A673 (cell line): ENCODE measurements at regions not wholly inside any gene's neighbourhood (a gene's known extent, or its start where the extent isn't known, plus 50 kb on each side); places are given as distances from the start of the nearest gene placed in this dataset.

ENCODE experiments used
- BruUV-seq: library from RNA; stranded (reverse); fragments of 400-500 nt; replicated peaks from 2 replicates; lab custom pipeline; 2021; lab: Mats Ljungman, UMichigan
- CTCF ChIA-PET: fragments of 300-600 bp; sonication (Branson Sonifier 250); formaldehyde crosslinking; loops from one replicate; lab custom pipeline; 2022; ENCODE audit warnings: antibody characterized with exemption; lab: Charles Lee
- POLR2A ChIA-PET: fragments of 300-600 bp; sonication (Branson Sonifier 250); formaldehyde crosslinking; loops from one replicate; lab custom pipeline; 2022; ENCODE audit warnings: antibody characterized with exemption; ENCODE audit not compliant: low non-redundant PET; lab: Charles Lee
- DNase-seq: peaks from one replicate; pipeline ENCODE4 v3.0.0-alpha.2; 2015; ENCODE audit warnings: low spot score
- H3K27ac ChIP-seq: fragments of 200-600 bp; sonication (generic); 2 replicates; pipeline ENCODE4 v1.5.1; 2016; ENCODE audit warnings: mixed run types, low read depth, mild to moderate bottlenecking, mixed read lengths, antibody characterized with exemption, low read length; ENCODE audit not compliant: poor library complexity, severe bottlenecking
- H3K27me3 ChIP-seq: fragments of 200-600 bp; sonication (generic); replicated peaks from 2 replicates; pipeline ENCODE4 v1.6.1; 2017; ENCODE audit warnings: mixed run types, low read depth, mild to moderate bottlenecking, mixed read lengths, antibody characterized with exemption, low read length; ENCODE audit not compliant: insufficient read depth, poor library complexity
- H3K36me3 ChIP-seq: fragments of 200-600 bp; sonication (generic); 2 replicates; pipeline ENCODE4 v1.6.1; 2016; ENCODE audit warnings: mixed run types, mild to moderate bottlenecking, mixed read lengths, antibody characterized with exemption, low read length; ENCODE audit not compliant: insufficient read depth, poor library complexity, severe bottlenecking
- H3K4me1 ChIP-seq: fragments of 200-600 bp; sonication (generic); 2 replicates; pipeline ENCODE4 v1.6.1; 2017; ENCODE audit warnings: mixed run types, mild to moderate bottlenecking, mixed read lengths, antibody characterized with exemption, low read length; ENCODE audit not compliant: insufficient read depth, poor library complexity, severe bottlenecking
- H3K4me3 ChIP-seq: fragments of 200-600 bp; sonication (generic); 2 replicates; pipeline ENCODE4 v1.5.1; 2016; ENCODE audit warnings: low read depth, mixed run types, mild to moderate bottlenecking, mixed read lengths, low read length; ENCODE audit not compliant: poor library complexity, severe bottlenecking
- H3K9me3 ChIP-seq: fragments of 200-600 bp; sonication (generic); 2 replicates; pipeline ENCODE4 v1.6.1; 2016; ENCODE audit warnings: mixed run types, low read depth, mild to moderate bottlenecking, mixed read lengths, antibody characterized with exemption, low read length; ENCODE audit not compliant: poor library complexity, severe bottlenecking
- EZH2 ChIP-seq: fragments of 200-600 bp; sonication (generic); IDR thresholded peaks from 2 replicates; pipeline ENCODE4 v1.6.1; 2017; ENCODE audit warnings: borderline replicate concordance, low read depth, mild to moderate bottlenecking, mixed read lengths, antibody characterized with exemption, low read length; ENCODE audit not compliant: poor library complexity, severe bottlenecking
- intact Hi-C: fragments of 100-400 bp; cut with micrococcal nuclease; formaldehyde crosslinking; loops from one replicate; pipeline ENCODE4 v1.10.0; 2022; ENCODE audit not compliant: unreplicated experiment
- TF ChIP-seq, protein P1 (sequence below): fragments of 300-800, 200-600 bp; sonication (generic); conservative IDR thresholded peaks from 2 replicates; pipeline ENCODE4 v1.5.1; 2017; ENCODE audit warnings: low read depth, mild to moderate bottlenecking, antibody characterized with exemption, low read length, moderate library complexity, mixed read lengths

DNA sequence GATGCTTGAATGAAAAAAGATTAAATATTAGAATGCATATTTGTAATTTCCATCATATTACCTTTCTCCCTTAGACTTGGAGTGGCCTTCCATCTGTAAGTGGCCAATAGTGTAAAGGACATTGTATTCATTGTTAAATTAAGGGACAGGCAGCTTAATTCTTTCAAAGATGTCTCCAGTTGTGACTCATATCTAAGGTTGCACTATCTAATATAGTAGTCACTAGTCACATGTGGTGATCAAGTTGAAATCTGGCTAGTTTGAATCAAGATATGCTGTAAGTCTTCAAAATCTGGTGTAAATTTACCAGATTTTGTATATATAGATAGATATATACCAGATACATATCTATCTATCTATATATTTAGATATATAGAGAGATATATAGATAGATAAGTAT is 52.4 kb upstream of the AGPS start:
- CTCF ChIA-PET: no interaction called here
- BruUV-seq: no TSS peak
- POLR2A ChIA-PET: interaction anchor here (0.7 kb wide), 1 partner anchor 1357 kb away, joined by 3 read pairs; no protein-coding TSS in a partner anchor
- Histone ChIP-seq H3K27ac (no peak overlapping the region), H3K9me3 (no peaks in the 10 kb centered on the region), H3K27me3 (no peaks in the 10 kb centered on the region), H3K4me1 (no peaks in the 10 kb centered on the region), H3K36me3 (no peaks in the 10 kb centered on the region), H3K4me3 (no peak overlapping the region)
- TF ChIP-seq, protein P1, sequence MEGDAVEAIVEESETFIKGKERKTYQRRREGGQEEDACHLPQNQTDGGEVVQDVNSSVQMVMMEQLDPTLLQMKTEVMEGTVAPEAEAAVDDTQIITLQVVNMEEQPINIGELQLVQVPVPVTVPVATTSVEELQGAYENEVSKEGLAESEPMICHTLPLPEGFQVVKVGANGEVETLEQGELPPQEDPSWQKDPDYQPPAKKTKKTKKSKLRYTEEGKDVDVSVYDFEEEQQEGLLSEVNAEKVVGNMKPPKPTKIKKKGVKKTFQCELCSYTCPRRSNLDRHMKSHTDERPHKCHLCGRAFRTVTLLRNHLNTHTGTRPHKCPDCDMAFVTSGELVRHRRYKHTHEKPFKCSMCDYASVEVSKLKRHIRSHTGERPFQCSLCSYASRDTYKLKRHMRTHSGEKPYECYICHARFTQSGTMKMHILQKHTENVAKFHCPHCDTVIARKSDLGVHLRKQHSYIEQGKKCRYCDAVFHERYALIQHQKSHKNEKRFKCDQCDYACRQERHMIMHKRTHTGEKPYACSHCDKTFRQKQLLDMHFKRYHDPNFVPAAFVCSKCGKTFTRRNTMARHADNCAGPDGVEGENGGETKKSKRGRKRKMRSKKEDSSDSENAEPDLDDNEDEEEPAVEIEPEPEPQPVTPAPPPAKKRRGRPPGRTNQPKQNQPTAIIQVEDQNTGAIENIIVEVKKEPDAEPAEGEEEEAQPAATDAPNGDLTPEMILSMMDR: no peak
- TF ChIP-seq EZH2: no peak
- intact Hi-C loops: no loop called here
- no peak for DNase-seq

DNA sequence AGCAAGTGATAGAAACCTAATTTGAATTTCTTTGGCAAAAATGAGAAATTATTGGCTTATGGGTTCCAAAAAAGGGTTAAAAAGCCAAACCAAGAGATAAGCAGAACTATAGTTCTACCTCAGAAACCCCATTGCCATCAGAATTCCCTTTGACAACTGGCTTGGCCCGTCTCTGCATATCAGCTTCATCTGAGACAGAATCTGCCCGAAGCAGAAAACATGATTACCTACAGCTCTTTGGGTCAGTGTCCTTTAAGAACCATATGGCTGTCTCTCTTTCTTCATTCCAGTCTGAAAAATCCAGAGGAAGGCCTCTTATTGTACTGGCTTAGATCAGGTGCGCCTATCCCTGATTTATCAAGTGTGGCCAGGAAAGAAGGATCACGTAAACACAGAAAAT is 49.8 kb upstream of the AGPS start:
- H3K4me1 ChIP-seq: no peaks in the 10 kb centered on the region
- H3K9me3 ChIP-seq: no peaks in the 10 kb centered on the region
- no peak overlapping the region for H3K4me3 ChIP-seq
- H3K27me3 ChIP-seq: no peaks in the 10 kb centered on the region
- no peak for TF ChIP-seq EZH2
- TF ChIP-seq, protein P1: no peak
- no peak overlapping the region for H3K27ac ChIP-seq
- no peak for DNase-seq
- no TSS peak for BruUV-seq
- intact Hi-C loops: no loop called here
- no peaks in the 10 kb centered on the region for H3K36me3 ChIP-seq
- ChIA-PET CTCF (interaction anchor here (0.6 kb wide), 1 partner anchor 262 kb away, joined by 3 read pairs; no protein-coding TSS in a partner anchor), POLR2A (no interaction called here)
